ENCODE measurements at regions not wholly inside any gene's neighbourhood (a gene's known extent, or its start where the extent isn't known, plus 50 kb on each side); places are given as distances from the start of the nearest gene placed in this dataset.
A peak's percentile ranks its signal among the peaks of the same experiment; 100 is the strongest.

GRCh38 chr2:57510704-57511103, 535.9 kb upstream of the VRK2 start:
- H3K27me3 ChIP-seq (ENCODE audit: control insufficient read depth, insufficient read depth, low read length), result no peaks in the 10 kb centered on the region
- no peaks in the 10 kb centered on the region for H3K4me1 ChIP-seq (ENCODE audit: control insufficient read depth, insufficient read depth, low read length)
- no peak for DNase-seq (ENCODE audit: low read depth in 4 of 6, low spot score in 6 of 6)
- H3K36me3 ChIP-seq (ENCODE audit: control insufficient read depth, insufficient read depth, low read length), result no peaks in the 10 kb centered on the region
- H3K4me3 ChIP-seq (ENCODE audit: low read depth, low read length), result no peak overlapping the region
- 92% methylated on average over 2 of the region's 4 CpGs for WGBS (ENCODE audit: insufficient coverage)
- no peaks in the 10 kb centered on the region for H3K9me3 ChIP-seq (ENCODE audit: control insufficient read depth, insufficient read depth, low read length)
- no peak overlapping the region for H3K27ac ChIP-seq (ENCODE audit: low read depth, low read length)

- no peak for DNase-seq (ENCODE audit: low read depth in 4 of 6, low spot score in 6 of 6)
- no peak overlapping the region for H3K4me3 ChIP-seq (ENCODE audit: low read depth, low read length)
- no peaks in the 10 kb centered on the region for H3K27me3 ChIP-seq (ENCODE audit: control insufficient read depth, insufficient read depth, low read length)
- H3K4me1 ChIP-seq (ENCODE audit: control insufficient read depth, insufficient read depth, low read length), result no peaks in the 10 kb centered on the region
- H3K27ac ChIP-seq (ENCODE audit: low read depth, low read length), result no peak overlapping the region
- WGBS (ENCODE audit: insufficient coverage), result no CpG with 5 or more reads among the region's 3 CpGs
- no peaks in the 10 kb centered on the region for H3K9me3 ChIP-seq (ENCODE audit: control insufficient read depth, insufficient read depth, low read length)
- no peaks in the 10 kb centered on the region for H3K36me3 ChIP-seq (ENCODE audit: control insufficient read depth, insufficient read depth, low read length)
These were observed 531.2 kb upstream of the VRK2 start for GRCh38 chr2:57515366-57515765.

GRCh38 chr2:57516698-57517340, 529.8 kb upstream of the VRK2 start:
- DNase-seq (ENCODE audit: low read depth in 4 of 6, low spot score in 6 of 6), result peak; percentile 21 to 93 (median 54)
- H3K27me3 ChIP-seq (ENCODE audit: control insufficient read depth, insufficient read depth, low read length), result no peaks in the 10 kb centered on the region
- peaks cover under 1% of the 10 kb centered on the region for H3K9me3 ChIP-seq (ENCODE audit: control insufficient read depth, insufficient read depth, low read length)
- H3K4me3 ChIP-seq (ENCODE audit: low read depth, low read length), result no peak overlapping the region
- no peak overlapping the region for H3K27ac ChIP-seq (ENCODE audit: low read depth, low read length)
- WGBS (ENCODE audit: insufficient coverage), result no CpG with 5 or more reads among the region's 7 CpGs
- H3K36me3 ChIP-seq (ENCODE audit: control insufficient read depth, insufficient read depth, low read length), result no peaks in the 10 kb centered on the region
- no peaks in the 10 kb centered on the region for H3K4me1 ChIP-seq (ENCODE audit: control insufficient read depth, insufficient read depth, low read length)

GRCh38 chr2:57523304-57523703, 523.3 kb upstream of the VRK2 start:
- Histone ChIP-seq H3K9me3 (ENCODE audit: control insufficient read depth, insufficient read depth, low read length) (peaks cover 2% of the 10 kb centered on the region), H3K36me3 (ENCODE audit: control insufficient read depth, insufficient read depth, low read length) (no peaks in the 10 kb centered on the region), H3K4me3 (ENCODE audit: low read depth, low read length) (no peak overlapping the region), H3K4me1 (ENCODE audit: control insufficient read depth, insufficient read depth, low read length) (no peaks in the 10 kb centered on the region), H3K27ac (ENCODE audit: low read depth, low read length) (no peak overlapping the region), H3K27me3 (ENCODE audit: control insufficient read depth, insufficient read depth, low read length) (no peaks in the 10 kb centered on the region)
- peak in 2 of 6 donors; percentile 11 to 47 for DNase-seq (ENCODE audit: low read depth in 4 of 6, low spot score in 6 of 6)
- WGBS (ENCODE audit: insufficient coverage), result 63% methylated on average over 1 of the region's 1 CpG

- H3K36me3 ChIP-seq (ENCODE audit: control insufficient read depth, insufficient read depth, low read length), result no peaks in the 10 kb centered on the region
- no peak overlapping the region for H3K4me3 ChIP-seq (ENCODE audit: low read depth, low read length)
- no peaks in the 10 kb centered on the region for H3K9me3 ChIP-seq (ENCODE audit: control insufficient read depth, insufficient read depth, low read length)
- H3K27me3 ChIP-seq (ENCODE audit: control insufficient read depth, insufficient read depth, low read length), result no peaks in the 10 kb centered on the region
- WGBS (ENCODE audit: insufficient coverage), result 100% methylated on average over 1 of the region's 1 CpG
- no peak overlapping the region for H3K27ac ChIP-seq (ENCODE audit: low read depth, low read length)
- no peak for DNase-seq (ENCODE audit: low read depth in 4 of 6, low spot score in 6 of 6)
- H3K4me1 ChIP-seq (ENCODE audit: control insufficient read depth, insufficient read depth, low read length), result no peaks in the 10 kb centered on the region
These were observed 518.9 kb upstream of the VRK2 start for GRCh38 chr2:57527685-57528084.

- WGBS (ENCODE audit: insufficient coverage), result 70% methylated on average over 2 of the region's 3 CpGs
- no peaks in the 10 kb centered on the region for H3K4me1 ChIP-seq (ENCODE audit: control insufficient read depth, insufficient read depth, low read length)
These were observed 518.1 kb upstream of the VRK2 start for GRCh38 chr2:57528499-57528898.

GRCh38 chr2:57534358-57534757, 512.2 kb upstream of the VRK2 start:
- DNase-seq (ENCODE audit: low read depth in 4 of 6, low spot score in 6 of 6), result no peak
- no peak overlapping the region for H3K4me3 ChIP-seq (ENCODE audit: low read depth, low read length)
- no peaks in the 10 kb centered on the region for H3K27me3 ChIP-seq (ENCODE audit: control insufficient read depth, insufficient read depth, low read length)
- H3K27ac ChIP-seq (ENCODE audit: low read depth, low read length), result no peak overlapping the region
- H3K4me1 ChIP-seq (ENCODE audit: control insufficient read depth, insufficient read depth, low read length), result no peaks in the 10 kb centered on the region
- no peaks in the 10 kb centered on the region for H3K36me3 ChIP-seq (ENCODE audit: control insufficient read depth, insufficient read depth, low read length)
- H3K9me3 ChIP-seq (ENCODE audit: control insufficient read depth, insufficient read depth, low read length), result no peaks in the 10 kb centered on the region

More at GRCh38 chr2:57528499-57528898, 518.1 kb upstream of the VRK2 start:
- Histone ChIP-seq H3K27ac (ENCODE audit: low read depth, low read length) (no peak overlapping the region), H3K27me3 (ENCODE audit: control insufficient read depth, insufficient read depth, low read length) (no peaks in the 10 kb centered on the region), H3K9me3 (ENCODE audit: control insufficient read depth, insufficient read depth, low read length) (no peaks in the 10 kb centered on the region), H3K4me3 (ENCODE audit: low read depth, low read length) (no peak overlapping the region), H3K36me3 (ENCODE audit: control insufficient read depth, insufficient read depth, low read length) (no peaks in the 10 kb centered on the region)
- no peak for DNase-seq (ENCODE audit: low read depth in 4 of 6, low spot score in 6 of 6)

GRCh38 chr2:57536535-57537231, 509.9 kb upstream of the VRK2 start:
- Histone ChIP-seq H3K4me1 (ENCODE audit: control insufficient read depth, insufficient read depth, low read length) (no peaks in the 10 kb centered on the region), H3K27ac (ENCODE audit: low read depth, low read length) (no peak overlapping the region), H3K27me3 (ENCODE audit: control insufficient read depth, insufficient read depth, low read length) (no peaks in the 10 kb centered on the region), H3K9me3 (ENCODE audit: control insufficient read depth, insufficient read depth, low read length) (no peaks in the 10 kb centered on the region), H3K36me3 (ENCODE audit: control insufficient read depth, insufficient read depth, low read length) (no peaks in the 10 kb centered on the region), H3K4me3 (ENCODE audit: low read depth, low read length) (no peak overlapping the region)
- no peak for DNase-seq (ENCODE audit: low read depth in 4 of 6, low spot score in 6 of 6)
- WGBS (ENCODE audit: insufficient coverage), result no CpG with 5 or more reads among the region's 1 CpG

- Histone ChIP-seq H3K27me3 (ENCODE audit: control insufficient read depth, insufficient read depth, low read length) (no peaks in the 10 kb centered on the region), H3K4me1 (ENCODE audit: control insufficient read depth, insufficient read depth, low read length) (no peaks in the 10 kb centered on the region), H3K4me3 (ENCODE audit: low read depth, low read length) (no peak overlapping the region), H3K27ac (ENCODE audit: low read depth, low read length) (no peak overlapping the region), H3K36me3 (ENCODE audit: control insufficient read depth, insufficient read depth, low read length) (no peaks in the 10 kb centered on the region), H3K9me3 (ENCODE audit: control insufficient read depth, insufficient read depth, low read length) (no peaks in the 10 kb centered on the region)
- no peak for DNase-seq (ENCODE audit: low read depth in 4 of 6, low spot score in 6 of 6)
- no CpG with 5 or more reads among the region's 3 CpGs for WGBS (ENCODE audit: insufficient coverage)
These were observed 506.8 kb upstream of the VRK2 start for GRCh38 chr2:57539761-57540160.

GRCh38 chr2:57542081-57542480, 504.5 kb upstream of the VRK2 start:
- H3K4me1 ChIP-seq (ENCODE audit: control insufficient read depth, insufficient read depth, low read length), result no peaks in the 10 kb centered on the region
- no peak for DNase-seq (ENCODE audit: low read depth in 4 of 6, low spot score in 6 of 6)
- no peaks in the 10 kb centered on the region for H3K27me3 ChIP-seq (ENCODE audit: control insufficient read depth, insufficient read depth, low read length)
- no peak overlapping the region for H3K27ac ChIP-seq (ENCODE audit: low read depth, low read length)
- no CpG with 5 or more reads among the region's 2 CpGs for WGBS (ENCODE audit: insufficient coverage)
- H3K4me3 ChIP-seq (ENCODE audit: low read depth, low read length), result no peak overlapping the region
- no peaks in the 10 kb centered on the region for H3K9me3 ChIP-seq (ENCODE audit: control insufficient read depth, insufficient read depth, low read length)
- H3K36me3 ChIP-seq (ENCODE audit: control insufficient read depth, insufficient read depth, low read length), result no peaks in the 10 kb centered on the region

Measured in spinal cord (tissue), 9 donors.